ENCODE measurements at regions not wholly inside any gene's neighbourhood (a gene's known extent, or its start where the extent isn't known, plus 50 kb on each side); places are given as distances from the start of the nearest gene placed in this dataset.

GRCh38 chr16:66113223-66113622 is 253.3 kb upstream of the CDH5 start:
- TF ChIP-seq CTCF (IDR thresholded peaks at IDR 0.05; ENCODE audit: insufficient read depth, low read length) (no peak), POLR2AphosphoS5 (IDR thresholded peaks at IDR 0.05; ENCODE audit: low read depth) (no peak)
